Omental fat pad (tissue), 3 donors: ENCODE measurements at regions not wholly inside any gene's neighbourhood (a gene's known extent, or its start where the extent isn't known, plus 50 kb on each side); places are given as distances from the start of the nearest gene placed in this dataset.

Experiments used
- ATAC-seq: fragments of 150-250 bp; one replicate; pipeline ENCODE4 v1.9.1; 2016; ENCODE audit warnings: mild to moderate bottlenecking, moderate library complexity; ENCODE audit not compliant: low FRiP score
- DNase-seq: peaks from one replicate; pipeline ENCODE4 v3.0.0-alpha.2; 2019; ENCODE audit warnings: low spot score
- CTCF ChIP-seq, 3 donors: fragments of 450-650 bp; IDR thresholded peaks; one replicate each; pipeline ENCODE4 v1.5.1; 2016 to 2017; ENCODE audit warnings: antibody characterized with exemption in 3 of 3, mild to moderate bottlenecking in 3 of 3, moderate library complexity in 2 of 3

DNA sequence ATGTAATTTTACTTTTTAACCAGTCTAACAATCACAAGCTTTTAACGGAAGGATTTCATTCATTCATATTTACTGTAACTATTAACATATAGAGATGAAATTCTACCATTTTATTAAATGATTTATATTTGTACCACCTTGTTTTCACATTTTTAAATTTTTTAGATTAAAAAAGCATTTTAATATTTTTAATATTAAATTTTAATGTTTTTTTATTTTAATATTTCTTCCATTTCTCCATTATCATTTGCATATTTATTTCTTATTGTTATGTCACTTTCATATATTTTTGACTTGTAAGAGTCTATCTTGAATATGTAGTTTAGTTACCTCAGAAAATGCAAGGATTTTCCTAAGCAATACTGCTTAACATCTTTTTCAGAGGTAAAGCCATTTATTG, 1034.0 kb upstream of the PTPRD start:
- no peak for DNase-seq
- no peak for ATAC-seq
- no peak for TF ChIP-seq CTCF (IDR thresholded peaks at IDR 0.05)

- no peak for ATAC-seq
- no peak for TF ChIP-seq CTCF (IDR thresholded peaks at IDR 0.05)
- DNase-seq: no peak
These were observed 1039.3 kb upstream of the TYRP1 start for GRCh38 chr9:11653867-11654266.

DNA sequence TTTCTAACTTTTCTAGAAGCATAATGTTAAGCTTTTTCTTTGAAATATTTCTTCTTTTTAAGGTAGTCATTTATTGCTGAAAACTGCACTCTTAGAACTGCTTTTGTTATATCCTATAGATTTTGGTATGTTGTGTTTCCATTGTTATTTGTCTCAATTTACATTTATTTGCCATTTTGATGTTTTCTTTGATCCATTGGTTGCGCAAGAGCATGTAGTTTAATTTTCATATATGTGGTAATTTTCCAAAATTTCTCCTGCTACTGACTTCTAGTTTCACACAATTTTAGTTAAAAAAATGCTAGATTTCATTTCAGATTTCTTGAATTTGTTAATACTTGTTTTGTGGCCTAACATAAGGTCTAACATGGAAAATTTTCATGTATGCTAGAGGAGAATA, 1029.3 kb upstream of the TYRP1 start:
- no peak for TF ChIP-seq CTCF (IDR thresholded peaks at IDR 0.05)
- no peak for DNase-seq
- ATAC-seq: no peak

DNA sequence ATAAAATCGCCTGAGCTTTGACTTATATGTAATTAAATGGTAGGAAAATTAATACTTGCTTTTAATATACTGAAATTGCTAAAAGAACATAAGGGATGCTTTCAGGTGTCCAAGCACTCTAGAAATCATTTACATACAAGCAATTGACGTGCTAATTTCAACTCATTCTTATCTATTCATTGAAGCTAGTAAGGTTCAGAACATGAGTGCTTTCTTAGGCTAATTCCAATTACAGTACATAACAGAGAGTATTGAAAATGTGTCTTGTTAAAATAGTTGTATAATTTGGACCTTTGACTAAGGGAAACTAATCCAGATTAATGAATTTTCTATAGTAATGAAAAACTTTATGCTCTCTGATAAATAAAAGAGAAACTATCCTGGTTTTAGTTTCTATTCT, 1016.4 kb upstream of the TYRP1 start:
- no peak for ATAC-seq
- DNase-seq: no peak
- no peak for TF ChIP-seq CTCF (IDR thresholded peaks at IDR 0.05)

GRCh38 chr9:11686733-11687132, 1006.5 kb upstream of the TYRP1 start:
- TF ChIP-seq CTCF (IDR thresholded peaks at IDR 0.05): no peak
- ATAC-seq (no peak), DNase-seq (no peak)

- ATAC-seq: no peak
- no peak for DNase-seq
- no peak for TF ChIP-seq CTCF (IDR thresholded peaks at IDR 0.05)
These were observed 996.1 kb upstream of the TYRP1 start for GRCh38 chr9:11697126-11697525.

- DNase-seq (no peak), ATAC-seq (no peak)
- TF ChIP-seq CTCF (IDR thresholded peaks at IDR 0.05): no peak
These were observed 991.5 kb upstream of the TYRP1 start for GRCh38 chr9:11701706-11702105.
